HCT116 (cell line): ENCODE measurements at regions not wholly inside any gene's neighbourhood (a gene's known extent, or its start where the extent isn't known, plus 50 kb on each side); places are given as distances from the start of the nearest gene placed in this dataset.

ENCODE experiments used
- ATAC-seq: fragments of 200-7000 bp; cut with Tn5 transposase; 2 replicates; pipeline ENCODE4 v1.9.1; 2020; ENCODE audit warnings: mild to moderate bottlenecking, moderate library complexity
- BruUV-seq: library from RNA; stranded (reverse); fragments of 400-500 nt; replicated peaks from 2 replicates; lab custom pipeline; 2021; lab: Mats Ljungman, UMichigan
- CTCF ChIA-PET: fragments of 300-600 bp; sonication (Branson Sonifier 250); formaldehyde crosslinking; loops from one replicate; lab custom pipeline; 2021; ENCODE audit warnings: antibody characterized with exemption; lab: Charles Lee
- POLR2A ChIA-PET: fragments of 300-600, 350-600 bp; sonication (Branson Sonifier 250); formaldehyde crosslinking; loops from one replicate; lab custom pipeline; 2021; ENCODE audit warnings: antibody characterized with exemption; lab: Charles Lee
- RAD21 ChIA-PET, 2 experiments: fragments of 300-600 bp; sonication (Branson Sonifier 250); formaldehyde crosslinking; loops; one replicate each; lab custom pipeline; 2023; ENCODE audit warnings: low total read pairs in 2 of 2; ENCODE audit not compliant: uncharacterized antibody in 2 of 2, unreplicated experiment in 2 of 2, low non-redundant PET in 1 of 2; lab: Charles Lee
- DNase-seq: peaks from one replicate; pipeline ENCODE4 v3.0.0-alpha.2; 2010; ENCODE audit warnings: low read depth, low spot score
- H2AFZ ChIP-seq: fragments of 200-600 bp; shearing (Covaris generic), sonication (generic); 2 replicates; pipeline ENCODE4 v1.6.1; 2017; ENCODE audit warnings: low read depth, mixed run types, mixed read lengths, antibody characterized with exemption, low read length; ENCODE audit not compliant: poor library complexity, severe bottlenecking
- H3K27ac ChIP-seq: 2 replicates; pipeline ENCODE4 v1.5.1; 2012; ENCODE audit warnings: low read depth, low read length
- H3K27me3 ChIP-seq: fragments of 200-600 bp; sonication (generic); 2 replicates; pipeline ENCODE4 v1.6.1; 2016; ENCODE audit warnings: mixed run types, low read length, mixed read lengths; ENCODE audit not compliant: insufficient read depth
- H3K36me3 ChIP-seq, 2 experiments: fragments of 200-500 bp in 1 of 2; fragments of 200-600 bp in 1 of 2; sonication (Bioruptor generic) in 1 of 2; sonication (generic) in 1 of 2; 2 replicates each; pipeline versions ENCODE4 v1.5.1 to v1.6.1; 2014 to 2016; ENCODE audit warnings: low read length in 2 of 2, inconsistent platforms in 1 of 2, mixed read lengths in 1 of 2, mixed run types in 1 of 2; ENCODE audit not compliant: insufficient read depth in 2 of 2, control insufficient read depth in 1 of 2
- H3K4me1 ChIP-seq, 2 experiments: fragments of 200-600 bp in 1 of 2; sonication (generic) in 1 of 2; 2 replicates each; pipeline versions ENCODE4 v1.5.1 to v1.6.1; 2012 to 2017; ENCODE audit warnings: low read length in 2 of 2, inconsistent platforms in 1 of 2, mild to moderate bottlenecking in 1 of 2, mixed read lengths in 1 of 2, mixed run types in 1 of 2, moderate library complexity in 1 of 2; ENCODE audit not compliant: insufficient read depth in 2 of 2, control insufficient read depth in 1 of 2
- H3K4me2 ChIP-seq: fragments of 200-600 bp; sonication (generic); 2 replicates; pipeline ENCODE4 v1.6.1; 2017; ENCODE audit warnings: mixed run types, low read length, mixed read lengths
- H3K4me3 ChIP-seq, 2 experiments: fragments of 200-600 bp in 1 of 2; sonication (generic) in 1 of 2; replicated peaks in 1 of 2; 2 replicates each; pipeline ENCODE4 v1.5.1; 2011 to 2016; ENCODE audit warnings: low read length in 2 of 2, control low read depth in 1 of 2, low read depth in 1 of 2, mild to moderate bottlenecking in 1 of 2, mixed read lengths in 1 of 2, mixed run types in 1 of 2
- H3K79me2 ChIP-seq: fragments of 200-600 bp; sonication (generic); 2 replicates; pipeline ENCODE4 v1.6.1; 2017; ENCODE audit warnings: mild to moderate bottlenecking, mixed run types, low read length, moderate library complexity, mixed read lengths; ENCODE audit not compliant: insufficient read depth
- H3K9ac ChIP-seq: fragments of 200-600 bp; sonication (generic); 2 replicates; pipeline ENCODE4 v1.6.1; 2016; ENCODE audit warnings: low read length, mixed read lengths
- H3K9me2 ChIP-seq: fragments of 200-600 bp; sonication (generic), shearing (Covaris generic); 2 replicates; pipeline ENCODE4 v1.6.1; 2017; ENCODE audit warnings: mixed run types, mild to moderate bottlenecking, moderate library complexity; ENCODE audit not compliant: insufficient read depth
- H3K9me3 ChIP-seq, 2 experiments: fragments of 200-500 bp in 1 of 2; fragments of 200-600 bp in 1 of 2; sonication (Bioruptor generic) in 1 of 2; sonication (generic) in 1 of 2; 2 replicates each; pipeline ENCODE4 v1.6.1; 2014 to 2017; ENCODE audit warnings: low read length in 2 of 2, mixed read lengths in 2 of 2, inconsistent platforms in 1 of 2, low read depth in 1 of 2, mild to moderate bottlenecking in 1 of 2, mixed run types in 1 of 2, moderate library complexity in 1 of 2; ENCODE audit not compliant: control insufficient read depth in 1 of 2, insufficient read depth in 1 of 2
- H4K20me1 ChIP-seq: fragments of 200-600 bp; sonication (generic), shearing (Covaris generic); 2 replicates; pipeline ENCODE4 v1.6.1; 2017; ENCODE audit warnings: mixed run types, mild to moderate bottlenecking, moderate library complexity; ENCODE audit not compliant: insufficient read depth
- ATF3 ChIP-seq: IDR thresholded peaks from 2 replicates; pipeline ENCODE4 v1.6.1; 2012
- CBX3 ChIP-seq: IDR thresholded peaks from 2 replicates; pipeline ENCODE4 v1.6.1; 2012; ENCODE audit warnings: low read depth
- CEBPB ChIP-seq: IDR thresholded peaks from 2 replicates; pipeline ENCODE4 v1.6.1; 2012; ENCODE audit warnings: low read depth
- CTCF ChIP-seq, 3 experiments: fragments of 200-600 bp in 1 of 3; sonication (generic) in 1 of 3; IDR thresholded peaks in 2 of 3; conservative IDR thresholded peaks in 1 of 3; 2 replicates each; pipeline ENCODE4 v1.5.1; 2012 to 2017; ENCODE audit warnings: low read depth in 2 of 3, low read length in 2 of 3, antibody characterized with exemption in 1 of 3, borderline replicate concordance in 1 of 3, control low read depth in 1 of 3, mild to moderate bottlenecking in 1 of 3, mixed read lengths in 1 of 3, mixed run types in 1 of 3, moderate library complexity in 1 of 3; ENCODE audit not compliant: insufficient read depth in 1 of 3
- EGR1 ChIP-seq: IDR thresholded peaks from 2 replicates; pipeline ENCODE4 v1.6.1; 2012; ENCODE audit warnings: low read depth
- ELF1 ChIP-seq: IDR thresholded peaks from 2 replicates; pipeline ENCODE4 v1.6.1; 2012; ENCODE audit warnings: low read depth, borderline replicate concordance
- EZH2 ChIP-seq: fragments of 200-600 bp; sonication (generic); IDR thresholded peaks from 2 replicates; pipeline ENCODE4 v1.6.1; 2017; ENCODE audit warnings: antibody characterized with exemption, mixed run types
- EZH2phosphoT487 ChIP-seq: fragments of 200-600 bp; IDR thresholded peaks from 2 replicates; pipeline ENCODE4 v1.6.1; 2018; ENCODE audit warnings: antibody characterized with exemption, borderline replicate concordance
- FOSL1 ChIP-seq: IDR thresholded peaks from 2 replicates; pipeline ENCODE4 v1.6.1; 2012; ENCODE audit warnings: low read depth
- MAX ChIP-seq: IDR thresholded peaks from 2 replicates; pipeline ENCODE4 v1.6.1; 2012
- POLR2A ChIP-seq: IDR thresholded peaks from 2 replicates; pipeline ENCODE4 v1.7.0; 2011; ENCODE audit warnings: borderline replicate concordance; ENCODE audit not compliant: insufficient read depth, insufficient read length; ENCODE audit errors: extremely low read depth
- POLR2AphosphoS5 ChIP-seq: IDR thresholded peaks from 2 replicates; pipeline ENCODE4 v1.6.1; 2011; ENCODE audit warnings: mild to moderate bottlenecking, low read depth, low read length, moderate library complexity
- RAD21 ChIP-seq: IDR thresholded peaks from 2 replicates; pipeline ENCODE4 v1.6.1; 2012; ENCODE audit warnings: low read depth, mild to moderate bottlenecking
- REST ChIP-seq: IDR thresholded peaks from 2 replicates; pipeline ENCODE4 v1.6.1; 2012; ENCODE audit warnings: low read depth
- SP1 ChIP-seq: IDR thresholded peaks from 2 replicates; pipeline ENCODE4 v1.6.1; 2012; ENCODE audit warnings: low read depth
- TCF7L2 ChIP-seq: IDR thresholded peaks from 2 replicates; pipeline ENCODE4 v1.7.0; 2011; ENCODE audit warnings: borderline replicate concordance, inconsistent platforms; ENCODE audit not compliant: insufficient read depth, insufficient read length; ENCODE audit errors: extremely low read depth
- YY1 ChIP-seq: IDR thresholded peaks from 2 replicates; pipeline ENCODE4 v1.6.1; 2011; ENCODE audit warnings: low read length, low read depth, moderate library complexity, mild to moderate bottlenecking; ENCODE audit not compliant: insufficient replicate concordance; ENCODE audit errors: extremely low read depth
- ZBTB33 ChIP-seq: IDR thresholded peaks from 2 replicates; pipeline ENCODE4 v1.6.1; 2011; ENCODE audit warnings: mild to moderate bottlenecking, low read length, moderate library complexity; ENCODE audit not compliant: insufficient replicate concordance; ENCODE audit errors: extremely low read depth
- ZFX ChIP-seq: fragments of 450-650 bp; IDR thresholded peaks from 2 replicates; pipeline ENCODE4 v1.6.1; 2017
- ZNF274 ChIP-seq: fragments of 200-500 bp; sonication (Bioruptor generic); IDR thresholded peaks from 2 replicates; pipeline ENCODE4 v1.6.1; 2014; ENCODE audit warnings: mild to moderate bottlenecking, low read depth, low read length, inconsistent platforms
- intact Hi-C: fragments of 100-400 bp; cut with micrococcal nuclease; formaldehyde crosslinking; loops from 2 replicates; pipeline ENCODE4 v1.10.0; 2022

GRCh38 chr6:18062733-18063132 is 59.7 kb downstream of the NHLRC1 start:
- Histone ChIP-seq H3K9ac (no peak overlapping the region), H3K27me3 (no peaks in the 10 kb centered on the region), H3K9me2 (no peaks in the 10 kb centered on the region), H2AFZ (no peak overlapping the region), H3K4me2 (no peak overlapping the region), H3K27ac (no peak overlapping the region), H3K36me3 (no peaks in the 10 kb centered on the region), H3K4me1 (no peaks in the 10 kb centered on the region), H4K20me1 (no peaks in the 10 kb centered on the region), H3K9me3 (no peaks in the 10 kb centered on the region), H3K79me2 (no peaks in the 10 kb centered on the region), H3K4me3 (no peak overlapping the region)
- ChIA-PET POLR2A (no interaction called here), RAD21 (no interaction called here), CTCF (no interaction called here)
- intact Hi-C loops: no loop called here
- BruUV-seq: no TSS peak
- ATAC-seq (no peak), DNase-seq (no peak)
- TF ChIP-seq POLR2AphosphoS5 (no peak), EGR1 (no peak), MAX (no peak), ZNF274 (no peak), SP1 (no peak), EZH2phosphoT487 (no peak), CEBPB (no peak), CTCF (IDR thresholded peaks at IDR 0.05 in 2 of 3, conservative IDR thresholded peaks at IDR 0.05 in 1 of 3; ENCODE audit: borderline replicate concordance in 1 of 3, insufficient read depth in 1 of 3, low read depth in 2 of 3, low read length in 2 of 3) (no peak), ELF1 (no peak), ATF3 (no peak), EZH2 (no peak), POLR2A (no peak), RAD21 (no peak), CBX3 (no peak), ZBTB33 (no peak), FOSL1 (no peak), REST (no peak), TCF7L2 (no peak), ZFX (no peak), YY1 (no peak)
